OCI-LY3 (cell line): ENCODE measurements at regions not wholly inside any gene's neighbourhood (a gene's known extent, or its start where the extent isn't known, plus 50 kb on each side); places are given as distances from the start of the nearest gene placed in this dataset.

Experiments used
- EZH2phosphoT487 ChIP-seq: fragments of 200-600 bp; shearing (Covaris generic); IDR thresholded peaks from 2 replicates; pipeline ENCODE4 v1.6.1; 2018; ENCODE audit warnings: antibody characterized with exemption, mixed run types, low read depth
- TF ChIP-seq, protein P1 (sequence below): fragments of 200-600, 300-600 bp; sonication (generic); IDR thresholded peaks from 2 replicates; pipeline ENCODE4 v1.5.1; 2014; ENCODE audit warnings: antibody characterized with exemption, low read length, low read depth

DNA sequence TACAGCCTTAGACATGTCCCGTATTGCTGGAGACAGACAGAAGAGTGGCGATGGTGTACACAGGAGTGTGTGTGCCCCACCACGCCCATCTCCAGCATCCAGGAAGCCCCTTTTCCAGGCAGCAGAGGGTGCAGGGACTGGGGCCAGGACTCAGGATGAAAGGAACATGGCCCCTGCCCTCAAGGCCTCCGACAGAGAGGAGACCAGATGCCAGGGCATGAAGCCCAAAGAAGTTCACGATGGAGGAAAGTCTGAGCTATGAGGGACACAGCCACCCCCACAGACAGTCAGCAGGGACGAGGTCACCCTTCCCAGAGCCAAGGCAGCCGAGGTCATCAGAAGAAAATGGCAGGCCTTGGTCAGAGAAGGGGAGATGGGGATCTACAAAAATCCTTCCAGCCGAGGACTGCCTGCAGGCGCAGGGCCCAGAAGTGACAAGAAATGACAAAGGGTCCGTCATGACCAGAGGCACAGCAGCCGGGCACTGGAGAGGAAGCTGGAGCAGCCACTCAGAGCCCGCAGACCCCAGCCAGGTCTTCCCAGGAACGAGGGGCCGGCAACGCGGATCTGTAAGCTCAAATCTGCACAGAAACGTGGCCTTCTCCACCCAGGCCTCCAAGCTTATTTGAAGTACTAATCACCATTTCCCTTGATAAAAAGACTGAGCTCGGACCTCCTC lies 78.7 kb upstream of the PPP2R2D start:
- TF ChIP-seq, protein P1, sequence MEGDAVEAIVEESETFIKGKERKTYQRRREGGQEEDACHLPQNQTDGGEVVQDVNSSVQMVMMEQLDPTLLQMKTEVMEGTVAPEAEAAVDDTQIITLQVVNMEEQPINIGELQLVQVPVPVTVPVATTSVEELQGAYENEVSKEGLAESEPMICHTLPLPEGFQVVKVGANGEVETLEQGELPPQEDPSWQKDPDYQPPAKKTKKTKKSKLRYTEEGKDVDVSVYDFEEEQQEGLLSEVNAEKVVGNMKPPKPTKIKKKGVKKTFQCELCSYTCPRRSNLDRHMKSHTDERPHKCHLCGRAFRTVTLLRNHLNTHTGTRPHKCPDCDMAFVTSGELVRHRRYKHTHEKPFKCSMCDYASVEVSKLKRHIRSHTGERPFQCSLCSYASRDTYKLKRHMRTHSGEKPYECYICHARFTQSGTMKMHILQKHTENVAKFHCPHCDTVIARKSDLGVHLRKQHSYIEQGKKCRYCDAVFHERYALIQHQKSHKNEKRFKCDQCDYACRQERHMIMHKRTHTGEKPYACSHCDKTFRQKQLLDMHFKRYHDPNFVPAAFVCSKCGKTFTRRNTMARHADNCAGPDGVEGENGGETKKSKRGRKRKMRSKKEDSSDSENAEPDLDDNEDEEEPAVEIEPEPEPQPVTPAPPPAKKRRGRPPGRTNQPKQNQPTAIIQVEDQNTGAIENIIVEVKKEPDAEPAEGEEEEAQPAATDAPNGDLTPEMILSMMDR, result no peak
- TF ChIP-seq EZH2phosphoT487, result no peak
